ENCODE measurements at regions not wholly inside any gene's neighbourhood (a gene's known extent, or its start where the extent isn't known, plus 50 kb on each side); places are given as distances from the start of the nearest gene placed in this dataset.
"Not testable (repeated sequence)": the region's sequence is repeated elsewhere in the genome, so short reads cannot be mapped to it uniquely, and the experiment has no call there.

GRCh38 chr1:163571950-163572349 lies 250.2 kb downstream of the NUF2 start:
- no peak for DNase-seq (ENCODE audit: low read depth)

GRCh38 chr1:163574119-163574518 lies 252.4 kb downstream of the NUF2 start:
- no peak for DNase-seq (ENCODE audit: low read depth)

GRCh38 chr1:163580926-163581325 lies 259.2 kb downstream of the NUF2 start:
- DNase-seq (ENCODE audit: low read depth) = no peak

GRCh38 chr1:163583661-163584181 lies 262.0 kb downstream of the NUF2 start:
- no peak for DNase-seq (ENCODE audit: low read depth)

- no peak for DNase-seq (ENCODE audit: low read depth)
These were observed 264.0 kb downstream of the NUF2 start for GRCh38 chr1:163585796-163586195.

GRCh38 chr1:163588796-163589195 lies 267.0 kb downstream of the NUF2 start:
- DNase-seq (ENCODE audit: low read depth) = no peak

- DNase-seq (ENCODE audit: low read depth) = no peak
These were observed 268.0 kb downstream of the NUF2 start for GRCh38 chr1:163589735-163590134.

- not testable (repeated sequence) for DNase-seq (ENCODE audit: low read depth)
These were observed 269.4 kb downstream of the NUF2 start for GRCh38 chr1:163591131-163591530.

- DNase-seq (ENCODE audit: low read depth) = not testable (repeated sequence)
These were observed 270.9 kb downstream of the NUF2 start for GRCh38 chr1:163592623-163593022.

GRCh38 chr1:163596106-163596505 lies 274.4 kb downstream of the NUF2 start:
- not testable (repeated sequence) for DNase-seq (ENCODE audit: low read depth)

GRCh38 chr1:163596541-163597258 lies 274.9 kb downstream of the NUF2 start:
- no peak for DNase-seq (ENCODE audit: low read depth)

GRCh38 chr1:163604321-163604720 lies 282.6 kb downstream of the NUF2 start:
- DNase-seq (ENCODE audit: low read depth) = no peak

GRCh38 chr1:163604896-163605295 lies 283.1 kb downstream of the NUF2 start:
- DNase-seq (ENCODE audit: low read depth) = no peak

- DNase-seq (ENCODE audit: low read depth) = no peak
These were observed 287.2 kb downstream of the NUF2 start for GRCh38 chr1:163608979-163609378.

- DNase-seq (ENCODE audit: low read depth) = no peak
These were observed 288.1 kb downstream of the NUF2 start for GRCh38 chr1:163609858-163610257.

- no peak for DNase-seq (ENCODE audit: low read depth)
These were observed 288.7 kb downstream of the NUF2 start for GRCh38 chr1:163610486-163610885.

GRCh38 chr1:163614361-163614760 lies 292.6 kb downstream of the NUF2 start:
- no peak for DNase-seq (ENCODE audit: low read depth)

GRCh38 chr1:163628034-163628773 lies 306.4 kb downstream of the NUF2 start:
- DNase-seq (ENCODE audit: low read depth) = no peak

GRCh38 chr1:163632269-163632668 lies 310.5 kb downstream of the NUF2 start:
- DNase-seq (ENCODE audit: low read depth) = no peak

GRCh38 chr1:163633366-163633765 lies 311.6 kb downstream of the NUF2 start:
- no peak for DNase-seq (ENCODE audit: low read depth)

GRCh38 chr1:163645676-163646075 lies 323.9 kb downstream of the NUF2 start:
- not testable (repeated sequence) for DNase-seq (ENCODE audit: low read depth)

- no peak for DNase-seq (ENCODE audit: low read depth)
These were observed 328.9 kb downstream of the NUF2 start for GRCh38 chr1:163650624-163651023.

- no peak for DNase-seq (ENCODE audit: low read depth)
These were observed 330.7 kb downstream of the NUF2 start for GRCh38 chr1:163652441-163652840.

Measured in EH (cell line).